Aorta (tissue), 5 donors: ENCODE measurements at regions not wholly inside any gene's neighbourhood (a gene's known extent, or its start where the extent isn't known, plus 50 kb on each side); places are given as distances from the start of the nearest gene placed in this dataset.
"Not testable (repeated sequence)": the region's sequence is repeated elsewhere in the genome, so short reads cannot be mapped to it uniquely, and the experiment has no call there.

Experiments used
- ATAC-seq: fragments of 200-7000 bp; cut with Tn5 transposase; one replicate; pipeline ENCODE4 v1.9.1; 2022; ENCODE audit warnings: moderate library complexity; ENCODE audit not compliant: low FRiP score
- DNase-seq, 2 donors: peaks; one replicate each; pipeline ENCODE4 v3.0.0-alpha.2; 2020
- H3K27ac ChIP-seq, 2 donors: one replicate each; pipeline ENCODE4 v1.5.1; 2013; ENCODE audit warnings: low read length in 2 of 2, mild to moderate bottlenecking in 2 of 2, moderate library complexity in 2 of 2, control low read depth in 1 of 2, inconsistent platforms in 1 of 2, low read depth in 1 of 2
- H3K27me3 ChIP-seq, 2 donors: one replicate each; pipeline ENCODE4 v1.6.1; 2013; ENCODE audit warnings: control low read depth in 1 of 2, low read length in 1 of 2, mild to moderate bottlenecking in 1 of 2, moderate library complexity in 1 of 2; ENCODE audit not compliant: insufficient read depth in 2 of 2, control insufficient read depth in 1 of 2
- H3K36me3 ChIP-seq, 2 donors: one replicate each; pipeline ENCODE4 v1.6.1; 2013; ENCODE audit warnings: control low read depth in 1 of 2, low read length in 1 of 2, mild to moderate bottlenecking in 1 of 2; ENCODE audit not compliant: insufficient read depth in 2 of 2, control insufficient read depth in 1 of 2
- H3K4me1 ChIP-seq, 2 donors: one replicate each; pipeline ENCODE4 v1.6.1; 2013; ENCODE audit warnings: low read length in 2 of 2, control low read depth in 1 of 2, mild to moderate bottlenecking in 1 of 2, moderate library complexity in 1 of 2; ENCODE audit not compliant: insufficient read depth in 2 of 2, control insufficient read depth in 1 of 2
- H3K4me3 ChIP-seq, 2 donors: one replicate each; pipeline ENCODE4 v1.5.1; 2013; ENCODE audit warnings: low read length in 2 of 2, control low read depth in 1 of 2, mild to moderate bottlenecking in 1 of 2
- H3K9me3 ChIP-seq: one replicate; pipeline ENCODE4 v1.6.1; 2013; ENCODE audit warnings: mild to moderate bottlenecking, low read length; ENCODE audit not compliant: control insufficient read depth
- WGBS, 2 donors: extraction: QIAGEN DNeasy Blood & Tissue Kit; methylation state at CpG; one replicate each; pipeline ENCODE4 v1.1.7; 2013; 5-methylcytosine and 5-hydroxymethylcytosine counted together
- intact Hi-C, 2 donors: fragments of 100-400 bp; cut with DNase I; formaldehyde crosslinking; loops; one replicate each; pipeline versions ENCODE4 v1.14.2 to v1.15.0; 2022
- donor health status: healthy with polysubstance abuse.
- donor health status: Bipolar disorder and iron deficiency.
- donor health status: DM: no; HTN: no; CAD: no.
- donor health status: DM: no; HTN: no; CAD: no.
- donor health status: DM: yes; HTN: yes; CAD: no.

GRCh38 chr1:25009671-25010262 lies 79.7 kb upstream of the RUNX3 start:
- H3K36me3 ChIP-seq = no peaks in the 10 kb centered on the region
- DNase-seq (no peak), ATAC-seq (no peak)
- intact Hi-C loops = no loop called here
- H3K9me3 ChIP-seq = peaks cover 2% of the 10 kb centered on the region
- 96 to 98% methylated on average over 3 of the region's 3 CpGs for WGBS, 2 donors
- no peak overlapping the region for H3K4me3 ChIP-seq
- H3K4me1 ChIP-seq = no peaks in the 10 kb centered on the region
- no peaks in the 10 kb centered on the region for H3K27me3 ChIP-seq
- H3K27ac ChIP-seq = no peak overlapping the region

- ATAC-seq = no peak
- Histone ChIP-seq H3K4me3 (no peak overlapping the region), H3K4me1 (no peaks in the 10 kb centered on the region), H3K27me3 (no peaks in the 10 kb centered on the region), H3K36me3 (no peaks in the 10 kb centered on the region), H3K9me3 (peaks cover 2% of the 10 kb centered on the region), H3K27ac (no peak overlapping the region)
- WGBS, 2 donors = 69 to 71% methylated on average over 2 of the region's 2 CpGs
- intact Hi-C loops = no loop called here
- no peak for DNase-seq
Observed at GRCh38 chr1:25008192-25008485, 78.1 kb upstream of the RUNX3 start.

GRCh38 chr1:25007390-25008191 lies 77.5 kb upstream of the RUNX3 start:
- H3K36me3 ChIP-seq, ATAC-seq, intact Hi-C loops, H3K4me1 ChIP-seq, H3K9me3 ChIP-seq, H3K27me3 ChIP-seq, H3K27ac ChIP-seq, H3K4me3 ChIP-seq, DNase-seq: not testable (repeated sequence)
- 70% methylated on average over 18 of the region's 18 CpGs for WGBS, 2 donors

GRCh38 chr1:25006770-25007169 lies 76.7 kb upstream of the RUNX3 start:
- H3K9me3 ChIP-seq = peaks cover 2% of the 10 kb centered on the region
- no peaks in the 10 kb centered on the region for H3K4me1 ChIP-seq
- no peaks in the 10 kb centered on the region for H3K27me3 ChIP-seq
- no peaks in the 10 kb centered on the region for H3K36me3 ChIP-seq
- ATAC-seq = no peak
- DNase-seq = no peak
- H3K4me3 ChIP-seq = no peak overlapping the region
- no peak overlapping the region for H3K27ac ChIP-seq
- intact Hi-C loops = no loop called here
- 10 to 11% methylated on average over 12 of the region's 12 CpGs for WGBS, 2 donors

- intact Hi-C loops = no loop called here
Observed at GRCh38 chr1:25004355-25004754, 74.3 kb upstream of the RUNX3 start.

GRCh38 chr1:25003457-25004190 lies 73.5 kb upstream of the RUNX3 start:
- Histone ChIP-seq H3K36me3 (no peaks in the 10 kb centered on the region), H3K27ac (no peak overlapping the region), H3K4me1 (no peaks in the 10 kb centered on the region), H3K27me3 (no peaks in the 10 kb centered on the region), H3K4me3 (no peak overlapping the region), H3K9me3 (no peaks in the 10 kb centered on the region)
- WGBS, 2 donors = 72 to 78% methylated on average over 7 of the region's 7 CpGs
- DNase-seq (no peak), ATAC-seq (no peak)
- intact Hi-C loops = no loop called here

More at GRCh38 chr1:25004355-25004754, 74.3 kb upstream of the RUNX3 start:
- DNase-seq = no peak
- Histone ChIP-seq H3K27me3 (no peaks in the 10 kb centered on the region), H3K9me3 (no peaks in the 10 kb centered on the region), H3K36me3 (no peaks in the 10 kb centered on the region), H3K4me1 (no peaks in the 10 kb centered on the region), H3K4me3 (no peak overlapping the region), H3K27ac (no peak overlapping the region)
- 77% methylated on average over 2 of the region's 2 CpGs for WGBS, 2 donors
- no peak for ATAC-seq

GRCh38 chr1:25003000-25003399 lies 72.9 kb upstream of the RUNX3 start:
- no peaks in the 10 kb centered on the region for H3K36me3 ChIP-seq
- H3K27ac ChIP-seq = no peak overlapping the region
- intact Hi-C loops = no loop called here
- no peaks in the 10 kb centered on the region for H3K27me3 ChIP-seq
- DNase-seq = no peak
- no peaks in the 10 kb centered on the region for H3K4me1 ChIP-seq
- 77 to 91% methylated on average over 7 of the region's 7 CpGs for WGBS, 2 donors
- ATAC-seq = no peak
- H3K9me3 ChIP-seq = no peaks in the 10 kb centered on the region
- no peak overlapping the region for H3K4me3 ChIP-seq

- 80 to 83% methylated on average over 17 of the region's 17 CpGs for WGBS, 2 donors
- no peaks in the 10 kb centered on the region for H3K4me1 ChIP-seq
Observed at GRCh38 chr1:25001125-25001915, 71.2 kb upstream of the RUNX3 start.

More at GRCh38 chr1:25001125-25001915, 71.2 kb upstream of the RUNX3 start:
- Histone ChIP-seq H3K9me3 (no peaks in the 10 kb centered on the region), H3K36me3 (no peaks in the 10 kb centered on the region), H3K27me3 (no peaks in the 10 kb centered on the region), H3K4me3 (no peak overlapping the region), H3K27ac (no peak overlapping the region)
- DNase-seq = no peak
- ATAC-seq = no peak
- intact Hi-C loops = no loop called here
